Right renal cortex interstitium (tissue), 3 donors: ENCODE measurements at regions not wholly inside any gene's neighbourhood (a gene's known extent, or its start where the extent isn't known, plus 50 kb on each side); places are given as distances from the start of the nearest gene placed in this dataset.
"Not testable (repeated sequence)": the region's sequence is repeated elsewhere in the genome, so short reads cannot be mapped to it uniquely, and the experiment has no call there.

ENCODE experiments used
- DNase-seq, 3 donors: peaks; one replicate each; pipeline ENCODE4 v3.0.0-alpha.2; 2013; ENCODE audit warnings: low read depth in 3 of 3, low spot score in 2 of 3

DNA sequence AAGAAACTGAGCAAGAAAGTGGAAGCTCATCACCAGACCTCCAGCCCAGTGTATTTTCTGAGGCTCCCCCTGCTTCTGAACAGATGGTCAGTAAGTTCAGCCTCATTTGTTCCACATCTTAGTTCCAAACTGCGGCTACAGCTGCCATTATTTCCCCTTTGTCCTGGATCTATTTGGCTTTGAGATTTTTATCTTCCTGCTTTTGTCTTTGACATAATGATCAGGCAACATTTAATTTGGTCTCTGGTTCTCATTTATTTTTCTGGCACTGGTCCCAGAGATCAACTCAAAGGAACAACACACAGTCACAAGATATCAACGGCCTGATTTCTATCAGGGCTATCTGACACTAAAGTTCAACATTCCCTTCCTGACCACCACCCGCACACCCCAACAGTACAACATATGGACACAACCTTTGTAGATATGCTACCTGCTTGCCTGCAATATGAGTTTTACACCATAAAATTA is 137.5 kb downstream of the FAM76B start:
- DNase-seq: no peak

DNA sequence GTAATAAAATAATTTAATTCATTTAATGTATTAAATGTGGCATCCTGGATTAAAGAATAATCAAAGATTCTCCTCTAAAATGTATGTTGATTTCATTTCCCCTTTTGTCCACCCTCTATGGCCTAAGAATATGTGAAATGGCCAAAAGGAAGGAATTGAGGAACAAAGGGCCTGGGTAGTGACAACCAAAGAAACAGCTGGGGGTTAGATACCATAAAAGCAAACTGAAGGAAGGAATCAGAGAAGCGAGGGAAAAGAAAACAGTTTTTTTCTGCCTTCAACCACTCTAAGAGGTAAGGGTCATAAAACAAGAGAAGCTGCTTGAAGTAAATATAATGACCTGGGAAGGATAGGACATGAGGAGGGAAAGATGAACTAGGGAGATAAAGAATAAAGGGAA is 139.3 kb downstream of the FAM76B start:
- no peak for DNase-seq

DNA sequence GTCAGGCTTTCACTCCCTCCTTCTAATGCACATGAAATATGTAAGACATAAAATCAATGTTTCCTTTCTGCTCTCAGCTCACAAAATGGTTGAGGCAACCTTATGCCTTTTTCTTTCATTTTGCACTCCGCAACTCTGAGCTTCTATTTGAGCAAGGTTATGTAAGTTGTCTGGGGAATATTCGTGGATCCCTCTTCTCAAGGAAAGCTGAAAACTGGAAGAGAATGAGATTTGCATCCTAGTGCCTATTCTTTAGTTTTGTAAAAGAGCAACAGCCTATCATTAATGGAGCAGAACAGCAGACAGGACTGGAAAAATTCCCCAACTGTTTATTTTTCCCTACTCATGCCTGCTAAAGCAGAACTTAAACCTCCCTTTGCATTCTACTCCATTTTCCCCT is 141.7 kb downstream of the FAM76B start:
- DNase-seq: no peak

- DNase-seq: no peak
These were observed 142.2 kb downstream of the FAM76B start for GRCh38 chr11:95647355-95647754.

GRCh38 chr11:95641495-95641894 is 148.1 kb downstream of the FAM76B start:
- DNase-seq: no peak

DNA sequence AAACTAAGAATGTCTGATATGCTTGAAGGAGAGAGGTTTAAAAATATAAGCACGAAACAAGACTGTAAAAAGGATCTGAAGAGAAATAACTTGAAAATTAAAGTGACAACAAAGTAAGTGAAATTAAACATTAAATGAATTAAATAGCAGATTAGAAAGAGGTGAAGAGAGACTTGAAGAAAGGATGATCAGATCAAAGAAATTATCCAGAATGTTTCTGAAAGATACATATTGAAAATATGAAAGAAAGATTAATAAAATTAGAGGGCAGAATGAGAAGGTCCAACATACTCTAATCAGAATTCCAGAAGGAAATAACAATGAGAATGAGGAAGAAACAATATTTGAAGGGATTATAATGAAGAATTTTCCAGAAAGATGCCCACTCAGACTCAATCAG is 151.1 kb downstream of the FAM76B start:
- DNase-seq: no peak

DNA sequence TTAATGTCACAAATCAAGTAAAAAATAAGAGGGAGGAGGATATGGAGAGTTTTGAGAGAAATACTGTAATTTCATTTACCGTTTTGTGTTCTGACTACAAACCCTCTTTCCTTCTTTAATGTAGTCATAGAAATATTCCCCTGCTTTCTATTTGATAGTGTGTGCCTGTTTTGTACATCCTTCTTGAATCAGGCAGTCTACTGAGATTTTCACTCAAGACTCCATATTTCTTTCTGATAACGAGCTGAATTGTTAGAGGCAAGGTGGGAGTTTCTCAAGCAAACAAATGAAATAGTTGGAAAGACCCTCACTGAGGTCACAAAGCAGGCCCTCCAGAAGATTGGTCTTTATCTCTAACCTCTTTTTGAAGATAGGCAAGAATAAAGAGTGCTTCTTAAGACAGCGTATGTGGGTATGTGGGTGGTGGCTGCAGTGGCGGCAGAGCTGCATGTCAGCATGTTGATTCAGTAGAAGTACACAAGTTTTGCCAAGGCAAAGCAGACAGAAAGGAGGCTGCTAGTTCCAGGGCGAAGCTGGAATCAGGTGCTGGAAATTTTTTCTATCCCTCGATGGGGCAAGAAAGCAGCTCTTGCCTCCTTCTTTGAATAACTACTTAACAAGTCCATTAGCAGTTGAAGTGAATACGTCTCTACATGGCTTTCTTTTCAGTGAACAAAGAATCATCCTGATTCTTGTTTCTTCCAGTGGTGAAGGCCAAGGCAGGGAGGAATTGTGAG is 164.2 kb downstream of the FAM76B start:
- DNase-seq: no peak

DNA sequence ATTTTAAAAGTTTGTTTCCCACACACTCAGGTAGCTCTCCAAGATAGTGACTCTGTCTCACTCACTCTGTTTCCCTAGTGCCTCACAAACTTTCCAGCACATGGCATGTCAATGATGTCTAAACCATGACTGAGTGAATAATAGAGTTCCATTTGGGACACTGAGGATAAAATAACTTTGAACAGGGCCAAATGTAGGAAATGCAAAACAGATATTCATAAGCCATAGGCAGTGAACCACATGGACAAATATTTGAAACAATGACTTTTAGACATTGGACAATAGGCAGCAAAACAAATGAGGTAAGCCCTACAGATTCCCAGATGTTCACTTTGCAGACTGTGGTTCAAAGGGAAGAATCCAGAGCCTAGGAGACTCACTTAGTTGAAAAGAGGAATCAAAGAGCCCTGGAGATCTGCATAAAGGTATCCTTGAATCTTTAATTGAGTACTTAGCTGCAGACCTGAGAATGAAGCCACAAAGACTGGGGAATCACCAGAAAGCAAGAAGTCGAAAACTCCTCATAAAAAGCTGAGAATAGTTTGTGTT is 173.3 kb downstream of the FAM76B start:
- no peak for DNase-seq

DNA sequence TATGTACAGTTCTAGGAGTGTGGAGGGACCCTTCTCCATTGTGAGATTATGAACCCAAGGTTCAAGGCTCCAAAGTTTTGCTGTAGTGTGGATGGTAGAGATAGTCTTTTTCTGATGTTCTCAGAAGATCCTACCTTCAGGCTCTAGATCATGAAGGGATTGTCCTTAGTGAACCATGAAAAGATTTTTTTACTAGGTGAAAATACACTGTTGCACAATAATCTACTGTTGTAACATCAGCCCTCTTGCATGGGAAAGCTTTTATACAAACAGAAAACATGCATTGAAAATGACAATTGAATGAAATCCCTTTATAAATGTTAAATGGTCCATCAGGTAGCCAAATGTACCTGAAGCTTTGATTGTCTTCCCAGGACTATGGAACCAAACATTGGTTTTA is 177.8 kb downstream of the FAM76B start:
- DNase-seq: no peak

DNA sequence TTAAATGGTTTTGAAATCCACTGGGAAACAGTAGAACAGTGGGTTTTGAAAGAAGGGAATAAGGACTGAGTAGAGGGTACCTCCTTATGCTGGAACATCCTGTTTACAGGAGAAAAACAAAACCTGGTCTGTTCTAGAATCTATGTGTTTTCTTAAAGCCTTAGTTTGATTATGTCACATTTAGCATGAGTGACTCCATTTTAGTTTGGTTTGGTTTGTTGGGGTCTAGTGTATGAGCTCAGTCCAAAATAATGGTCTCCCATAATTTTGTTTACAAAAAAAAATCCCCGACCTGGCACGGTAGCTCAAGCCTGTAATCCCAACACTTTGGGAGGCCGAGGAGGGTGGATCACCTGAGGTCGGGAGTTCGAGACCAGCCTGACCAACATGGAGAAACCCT is 179.4 kb downstream of the FAM76B start:
- DNase-seq: not testable (repeated sequence)

- no peak for DNase-seq
These were observed 181.5 kb downstream of the FAM76B start for GRCh38 chr11:95608093-95608492.

- DNase-seq: no peak
These were observed 182.8 kb downstream of the FAM76B start for GRCh38 chr11:95606824-95607223.

DNA sequence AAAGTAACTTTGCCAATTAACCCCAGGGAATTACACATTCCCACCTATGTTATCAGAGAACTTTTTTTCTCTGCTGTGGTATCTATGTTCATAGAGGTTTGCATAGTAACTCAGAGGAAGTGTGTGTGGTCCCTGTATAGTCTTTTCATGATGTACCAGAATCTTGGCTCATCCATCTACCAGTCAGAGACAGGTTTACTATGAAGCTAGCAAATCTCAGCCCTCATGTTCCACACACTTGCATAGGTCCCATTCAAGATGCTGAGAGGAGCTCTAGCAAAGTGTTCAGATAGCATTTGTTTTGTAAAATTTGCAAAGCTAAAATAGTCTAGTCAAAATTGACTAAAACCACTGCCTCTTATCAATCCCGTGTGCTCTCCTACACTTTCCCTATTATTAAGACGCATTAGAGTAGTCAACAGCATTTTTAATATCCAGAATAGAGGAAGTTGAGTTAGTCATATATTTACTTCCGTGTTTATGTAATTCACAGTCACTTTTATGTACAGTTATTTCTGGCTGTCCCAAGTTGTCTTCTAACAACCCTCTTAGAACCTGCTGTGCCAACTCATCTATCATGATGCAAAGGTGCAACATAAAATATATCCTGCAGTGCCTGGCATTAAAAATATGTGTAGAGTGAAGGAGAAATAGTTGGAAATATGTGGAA is 184.2 kb downstream of the FAM76B start:
- DNase-seq: no peak

- no peak for DNase-seq
These were observed 189.5 kb downstream of the FAM76B start for GRCh38 chr11:95599959-95600586.

DNA sequence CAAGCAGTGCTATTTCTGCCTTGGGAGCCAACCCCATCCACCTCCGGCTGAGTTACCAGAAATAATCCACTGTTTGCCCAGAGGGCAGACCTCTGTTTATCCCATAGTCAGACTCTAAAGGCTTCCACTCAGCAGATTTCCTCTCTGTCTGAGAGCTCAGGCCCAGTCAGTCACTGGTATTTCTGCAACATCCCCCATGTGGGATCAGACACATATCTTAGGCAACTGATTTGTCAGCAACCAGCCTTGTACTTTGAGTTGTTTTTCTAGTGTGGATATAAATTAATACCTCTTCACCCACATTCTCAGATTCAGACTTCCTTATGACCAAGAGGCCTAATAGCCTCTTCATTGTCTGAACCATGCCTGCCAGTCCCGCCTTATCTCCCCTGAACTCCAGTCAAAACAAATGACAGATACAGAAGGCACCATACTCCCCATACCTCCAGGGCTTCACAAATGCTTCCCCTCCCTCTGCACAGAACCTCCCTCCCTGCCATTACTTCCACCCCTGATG is 193.6 kb downstream of the FAM76B start:
- no peak for DNase-seq

DNA sequence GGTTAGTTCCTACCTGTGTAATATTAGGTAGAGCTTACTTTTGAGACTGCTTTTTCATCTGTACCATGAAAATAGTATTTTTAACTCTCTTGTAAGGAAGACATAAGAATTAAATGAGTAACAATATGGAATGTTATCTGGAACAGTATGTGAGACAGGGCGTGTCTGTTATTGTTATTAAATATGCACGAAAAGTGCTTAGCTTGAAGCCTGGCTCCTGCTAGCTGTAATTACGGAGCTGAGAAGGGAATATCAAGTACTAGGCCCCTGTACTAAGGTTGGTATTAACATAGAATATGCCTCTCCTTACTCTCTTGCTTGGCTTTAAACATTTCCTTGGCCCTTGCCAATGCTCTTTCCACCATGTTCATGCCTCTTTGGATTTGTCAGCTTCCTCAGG is 194.0 kb downstream of the FAM76B start:
- no peak for DNase-seq

- DNase-seq: no peak
These were observed 196.5 kb downstream of the FAM76B start for GRCh38 chr11:95593111-95593510.

GRCh38 chr11:95592471-95592870 is 197.1 kb downstream of the FAM76B start:
- DNase-seq: peak in 1 of 3 donors; percentile 17

DNA sequence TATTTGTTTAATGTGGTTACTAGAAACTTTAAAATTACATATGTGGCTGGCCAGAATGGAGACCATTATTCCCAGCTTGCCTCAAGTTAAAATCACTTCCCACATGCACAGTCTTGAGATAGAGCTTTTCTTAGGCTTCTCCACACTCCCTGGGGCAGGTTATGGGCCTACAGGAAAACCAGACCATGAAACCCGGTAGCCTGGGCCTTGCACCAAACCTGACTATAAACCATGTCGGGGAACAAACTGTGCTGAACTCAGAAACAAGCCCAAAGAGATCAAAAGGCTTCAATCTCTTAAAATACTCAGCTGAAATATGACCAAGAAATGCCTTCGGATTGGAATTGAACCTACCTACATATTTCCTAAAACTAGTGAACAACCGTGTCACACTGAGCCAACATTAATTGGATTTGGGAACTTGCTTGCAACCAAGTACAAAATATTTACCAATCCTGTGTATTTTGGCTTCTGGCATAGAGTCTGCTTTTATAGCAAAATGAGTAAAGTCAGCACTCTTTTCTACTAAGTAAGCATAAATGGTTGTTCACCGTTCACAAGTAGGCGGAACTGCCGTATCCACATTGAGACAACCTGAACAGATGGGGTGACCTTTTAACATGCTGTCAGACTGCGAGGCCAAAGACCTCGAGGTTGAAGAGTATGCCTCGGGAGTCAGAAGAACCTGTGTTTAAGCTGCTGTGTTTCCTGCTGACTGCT is 199.5 kb downstream of the FAM76B start:
- DNase-seq: no peak

- no peak for DNase-seq
These were observed 200.8 kb downstream of the FAM76B start for GRCh38 chr11:95588821-95589220.

GRCh38 chr11:95586661-95587060 is 202.9 kb downstream of the FAM76B start:
- DNase-seq: no peak
